Mesenteric fat pad (tissue), 1 donor: ENCODE measurements at regions not wholly inside any gene's neighbourhood (a gene's known extent, or its start where the extent isn't known, plus 50 kb on each side); places are given as distances from the start of the nearest gene placed in this dataset.
"Not testable (repeated sequence)": the region's sequence is repeated elsewhere in the genome, so short reads cannot be mapped to it uniquely, and the experiment has no call there.

ENCODE experiments used
- DNase-seq: peaks from one replicate; pipeline ENCODE4 v3.0.0-alpha.2; 2020; ENCODE audit warnings: low spot score
- donor health status: DM: yes; HTN: yes; CAD: no.

DNA sequence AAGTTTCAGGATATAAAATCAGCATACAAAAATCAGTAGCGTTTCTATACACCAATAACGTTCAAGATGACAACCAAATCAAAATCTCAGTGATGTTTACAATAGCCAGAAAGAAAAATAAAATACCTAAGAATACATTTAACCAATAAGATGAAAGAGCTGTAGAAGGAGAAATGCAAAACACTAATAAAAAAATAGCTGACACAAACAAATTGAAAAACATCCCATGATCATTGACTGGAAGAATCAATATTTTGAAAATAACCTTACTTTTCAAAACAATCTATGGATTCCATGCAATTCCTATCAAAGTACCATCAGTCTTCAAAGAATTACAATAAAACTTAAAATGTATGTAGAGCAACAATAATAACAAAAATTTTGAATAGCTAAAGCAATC is 1096.3 kb downstream of the FAT4 start:
- no peak for DNase-seq

DNA sequence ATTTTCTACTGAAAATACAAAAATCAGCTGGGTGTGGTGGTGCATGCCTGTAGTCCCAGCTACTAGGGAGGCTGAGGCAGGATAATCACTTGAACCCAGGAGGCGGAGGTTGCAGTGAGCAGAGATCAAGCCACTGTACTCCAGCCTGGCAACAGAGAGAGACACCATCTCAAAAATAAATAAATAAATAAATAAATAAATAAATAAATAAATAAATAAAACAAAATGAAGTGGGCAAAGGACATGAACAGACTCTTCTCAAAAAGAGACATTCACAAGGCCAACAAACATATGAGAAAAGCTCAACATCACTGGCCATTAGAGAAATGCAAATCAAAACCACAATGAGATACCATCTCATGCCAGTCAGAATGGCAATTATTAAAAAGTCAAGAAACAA is 1097.6 kb downstream of the FAT4 start:
- not testable (repeated sequence) for DNase-seq

- no peak for DNase-seq
Measured at GRCh38 chr4:126414741-126415140, 1100.0 kb downstream of the FAT4 start.

DNA sequence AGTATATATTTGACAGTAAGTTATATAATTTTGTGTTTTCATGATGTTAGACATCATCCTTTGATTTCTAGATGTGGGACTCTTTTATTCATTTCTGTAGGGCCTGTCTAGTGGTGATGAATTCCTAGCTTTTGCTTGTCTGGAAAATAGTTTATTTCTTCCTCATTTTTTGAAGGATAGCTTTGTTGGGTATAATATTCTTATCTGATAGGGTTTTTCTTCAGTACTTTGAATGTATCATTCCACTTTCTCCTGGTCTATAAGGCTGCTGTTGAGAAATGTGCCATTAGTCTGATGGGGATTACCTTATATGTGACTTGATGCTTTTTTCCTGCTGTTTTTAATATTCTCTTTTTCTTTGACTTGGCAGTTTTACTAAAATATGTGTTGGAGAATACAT is 1104.5 kb downstream of the FAT4 start:
- no peak for DNase-seq

DNA sequence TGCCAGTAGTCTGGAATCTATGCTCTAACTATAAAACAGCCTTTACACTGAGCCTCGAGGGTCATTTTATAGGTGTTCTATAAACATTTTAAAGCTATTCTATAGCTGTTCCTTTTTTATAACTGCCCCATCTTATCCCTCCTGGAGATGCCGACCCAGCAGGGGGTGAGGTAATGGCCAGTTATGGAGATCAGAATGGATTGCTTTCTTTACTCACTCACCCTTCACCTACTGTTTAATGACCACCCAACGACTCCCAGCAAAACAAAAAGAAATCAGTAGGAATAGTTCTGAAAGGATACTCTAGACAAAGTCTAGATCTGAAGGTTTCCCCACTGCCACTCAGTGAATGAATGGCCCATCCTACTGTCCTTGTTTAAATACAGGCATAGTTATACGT is 1113.1 kb downstream of the FAT4 start:
- DNase-seq, result no peak

DNA sequence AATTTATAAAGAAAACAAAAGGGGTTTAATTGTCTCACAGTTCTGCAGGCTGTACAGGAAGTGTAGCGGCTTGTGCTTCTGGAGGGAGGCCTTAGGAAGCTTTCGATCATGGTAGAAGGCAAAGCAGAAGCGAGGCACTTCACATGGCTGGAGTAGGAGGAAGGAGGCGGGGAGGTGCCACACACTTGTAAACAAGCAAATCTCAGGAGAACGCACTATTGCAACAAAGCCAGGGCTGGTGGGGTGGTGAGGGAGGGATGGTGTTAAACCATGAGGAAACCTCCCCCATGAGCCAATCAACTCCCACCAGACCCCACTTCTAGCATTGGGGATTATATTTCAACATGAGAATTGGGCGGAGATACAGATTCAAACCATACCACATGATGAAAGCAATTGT is 1116.3 kb downstream of the FAT4 start:
- DNase-seq, result no peak

GRCh38 chr4:126435491-126435890 is 1120.7 kb downstream of the FAT4 start:
- DNase-seq, result no peak

DNA sequence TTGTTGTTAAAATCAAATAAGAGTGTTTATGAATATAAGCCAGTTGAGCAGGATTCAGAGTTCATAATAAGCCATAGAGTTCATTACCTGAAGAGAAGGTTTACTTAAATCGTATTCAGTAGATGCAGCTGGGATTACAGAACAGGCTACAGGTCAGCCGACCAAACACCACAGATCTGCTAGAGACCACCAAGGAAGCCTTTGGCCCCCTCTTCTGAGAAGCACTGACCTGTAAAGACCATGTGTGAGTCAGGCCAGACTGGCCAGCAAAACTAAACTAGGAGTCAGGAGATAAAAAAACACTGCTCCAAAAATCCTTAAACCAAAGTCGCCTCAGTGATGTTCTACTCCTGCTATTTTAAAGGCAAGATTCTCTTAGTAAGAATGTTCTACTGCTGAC is 1125.5 kb downstream of the FAT4 start:
- DNase-seq, result no peak

DNA sequence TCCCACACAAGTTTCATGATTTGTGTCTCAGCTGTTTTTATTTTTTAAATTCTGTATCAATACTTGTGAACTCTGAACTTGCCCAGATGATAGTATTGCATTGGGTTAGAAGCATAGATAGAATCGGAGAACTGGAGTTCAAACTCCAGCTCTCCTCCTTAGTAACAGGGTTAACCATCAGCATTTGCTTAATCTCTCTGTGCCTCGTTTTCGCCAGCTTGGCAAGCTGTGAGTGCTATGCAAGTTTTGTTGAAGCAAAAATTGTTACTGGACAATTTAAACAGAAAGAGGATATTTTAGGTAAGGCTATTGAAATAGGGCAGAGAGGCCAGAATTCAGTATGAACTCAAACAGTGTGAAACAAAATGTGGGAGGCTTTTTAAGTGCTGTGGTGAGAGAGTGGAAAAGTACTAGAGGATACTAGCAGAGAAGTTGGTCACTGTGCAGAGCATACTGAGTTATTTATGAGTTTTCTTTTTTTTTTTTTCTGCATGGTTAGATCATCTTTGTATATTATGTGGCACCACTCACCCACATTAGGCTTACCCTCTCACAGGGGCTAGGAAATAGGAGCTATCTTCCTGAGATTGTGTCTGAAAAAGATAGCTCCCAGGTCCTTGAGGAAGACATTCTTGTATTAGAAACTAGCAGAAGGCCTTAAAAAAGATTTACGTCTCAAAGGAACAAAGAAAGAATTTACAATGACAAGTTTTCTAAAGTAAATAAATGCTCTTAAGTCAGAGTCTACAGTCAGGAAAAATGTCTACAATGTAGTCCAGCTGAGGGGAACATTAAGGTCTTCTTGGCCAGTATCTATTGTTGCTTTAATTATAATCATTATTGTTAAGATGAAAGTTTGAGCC is 1126.6 kb downstream of the FAT4 start:
- no peak for DNase-seq

DNA sequence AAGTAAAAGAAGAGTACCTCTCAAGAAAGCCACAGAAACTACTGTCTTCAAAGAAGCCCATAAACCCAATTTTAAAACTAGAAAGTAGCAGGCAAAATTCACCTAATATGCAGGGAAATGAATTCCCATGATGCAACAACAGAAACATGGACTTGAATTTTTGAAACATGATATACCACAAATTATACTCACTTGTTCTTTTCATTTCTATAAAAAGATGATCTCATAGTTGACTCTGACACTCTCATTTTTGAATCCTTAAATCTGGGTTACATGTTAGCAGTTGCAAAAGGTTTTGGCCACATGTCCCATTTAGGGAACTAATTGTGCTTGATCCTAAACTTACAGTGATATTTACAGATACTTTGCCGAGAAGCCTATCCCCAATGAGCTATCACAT is 1130.8 kb downstream of the FAT4 start:
- DNase-seq, result no peak

- DNase-seq, result no peak
Measured at GRCh38 chr4:126446917-126447316, 1132.2 kb downstream of the FAT4 start.

GRCh38 chr4:126448086-126448845 is 1133.5 kb downstream of the FAT4 start:
- no peak for DNase-seq

DNA sequence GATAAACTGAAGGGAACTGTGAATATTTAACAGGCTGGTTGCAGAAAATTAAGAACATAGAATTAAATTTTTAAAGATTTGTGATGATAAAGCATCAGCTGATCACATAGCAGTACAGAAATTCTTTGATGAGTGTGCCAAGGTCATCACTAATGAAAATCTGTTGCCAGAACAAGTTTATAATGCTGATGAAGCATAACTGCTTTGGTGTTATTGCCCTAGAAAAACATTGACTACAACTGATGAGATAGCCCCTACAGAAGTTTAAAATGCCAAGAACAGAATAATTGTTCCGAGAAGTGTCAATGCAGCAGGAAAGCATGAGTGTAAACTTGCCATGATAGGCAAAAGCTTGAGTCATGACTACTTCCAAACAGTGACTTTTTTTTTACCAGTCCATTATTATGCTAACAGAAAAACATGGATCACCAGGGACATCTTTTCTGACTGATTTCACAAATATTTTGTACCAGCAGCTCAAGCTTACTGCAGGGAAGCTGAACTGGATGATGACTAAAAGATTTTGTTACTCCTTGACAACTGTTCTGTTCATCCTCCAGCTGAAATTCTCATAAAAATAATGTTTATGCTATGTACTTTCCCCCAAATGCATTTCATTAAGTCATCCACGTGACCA is 1136.6 kb downstream of the FAT4 start:
- DNase-seq, result no peak

GRCh38 chr4:126455865-126456264 is 1141.1 kb downstream of the FAT4 start:
- no peak for DNase-seq

- DNase-seq, result no peak
Measured at GRCh38 chr4:126458993-126459392, 1144.2 kb downstream of the FAT4 start.

DNA sequence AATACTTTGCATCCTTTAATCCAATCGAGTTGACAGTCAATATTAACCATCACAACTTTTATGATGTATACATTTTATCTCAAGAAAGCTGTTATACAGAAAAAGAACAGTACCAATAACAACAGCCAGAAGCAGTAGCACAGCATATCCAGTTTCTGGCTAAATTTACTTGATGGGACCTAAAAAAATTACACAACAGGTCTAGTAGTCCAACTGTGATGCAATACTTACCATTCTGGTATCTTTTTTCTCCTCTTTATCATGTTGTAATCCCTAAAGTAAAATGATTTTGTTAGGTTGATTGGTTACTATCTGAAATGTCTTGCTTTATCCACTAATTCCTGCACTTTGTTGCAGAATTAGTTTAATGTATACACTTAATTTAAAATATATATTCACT is 1150.6 kb downstream of the FAT4 start:
- no peak for DNase-seq

- DNase-seq, result no peak
Measured at GRCh38 chr4:126466848-126467247, 1152.1 kb downstream of the FAT4 start.

DNA sequence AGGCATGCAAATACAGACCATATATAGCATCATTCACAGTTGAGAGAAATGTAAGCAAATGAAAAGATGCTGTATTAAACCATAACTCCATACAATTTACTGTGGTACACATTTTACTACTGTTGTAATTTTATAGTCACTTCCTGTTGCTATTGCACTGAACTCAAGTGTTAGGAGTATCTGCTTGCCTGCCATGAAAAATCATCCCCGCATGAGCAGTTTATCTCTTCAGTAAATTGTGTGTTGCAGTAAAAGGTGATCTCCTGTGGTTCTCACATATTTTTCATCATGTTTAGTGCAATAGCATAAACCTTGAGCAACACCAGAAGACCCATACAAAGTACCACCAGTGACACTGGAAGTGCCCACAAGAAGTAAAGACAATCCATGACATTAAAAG is 1153.4 kb downstream of the FAT4 start:
- no peak for DNase-seq

GRCh38 chr4:126470862-126471261 is 1156.1 kb downstream of the FAT4 start:
- no peak for DNase-seq

- DNase-seq, result no peak
Measured at GRCh38 chr4:126475730-126476129, 1157.0 kb upstream of the INTU start.

DNA sequence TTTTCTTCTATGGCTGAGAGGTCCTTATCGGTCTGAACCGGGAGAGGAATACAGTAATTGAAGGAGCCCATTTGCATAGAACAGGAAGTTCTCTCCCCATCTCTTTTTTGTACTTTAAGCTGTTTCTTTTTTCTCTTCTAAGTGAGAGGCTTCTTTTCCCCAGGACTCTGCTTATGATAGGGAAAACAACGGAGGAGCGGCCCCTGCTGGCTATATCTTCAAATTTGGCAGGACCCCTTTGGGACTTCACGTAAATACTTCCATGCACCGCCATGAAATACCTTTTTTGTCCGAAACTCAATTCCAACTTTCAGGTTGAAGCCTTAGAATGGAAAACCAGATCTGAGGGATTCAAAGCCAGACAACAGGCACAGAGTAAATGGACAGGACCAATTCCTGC is 1153.0 kb upstream of the INTU start:
- no peak for DNase-seq

- no peak for DNase-seq
Measured at GRCh38 chr4:126482311-126482710, 1150.4 kb upstream of the INTU start.
